Testis (tissue), 2 donors: ENCODE measurements at regions not wholly inside any gene's neighbourhood (a gene's known extent, or its start where the extent isn't known, plus 50 kb on each side); places are given as distances from the start of the nearest gene placed in this dataset.

Experiments
- DNase-seq: peaks from one replicate; pipeline ENCODE4 v3.0.0-alpha.2; 2019
- H3K27ac ChIP-seq, 2 donors: fragments of 200-600 bp; sonication (generic); one replicate each; pipeline ENCODE4 v1.5.1; 2019
- H3K27me3 ChIP-seq: fragments of 200-600 bp; sonication (generic); one replicate; pipeline ENCODE4 v1.5.1; 2019
- H3K36me3 ChIP-seq: fragments of 200-600 bp; sonication (generic); one replicate; pipeline ENCODE4 v1.5.1; 2017; ENCODE audit warnings: low read depth; ENCODE audit errors: missing control alignments
- H3K4me1 ChIP-seq: fragments of 200-600 bp; sonication (generic); one replicate; pipeline ENCODE4 v1.5.1; 2019
- H3K4me3 ChIP-seq, 2 donors: fragments of 200-600 bp; sonication (generic); one replicate each; pipeline ENCODE4 v1.5.1; 2017 to 2019
- H3K9me3 ChIP-seq: fragments of 200-600 bp; sonication (generic); one replicate; pipeline ENCODE4 v1.5.1; 2017
- CTCF ChIP-seq, 3 experiments: fragments of 450-650 bp in 2 of 3; fragments of 200-600 bp in 1 of 3; sonication (generic) in 1 of 3; IDR thresholded peaks; one replicate each; pipeline ENCODE4 v1.5.1; 2016 to 2019; ENCODE audit warnings: antibody characterized with exemption in 3 of 3, mild to moderate bottlenecking in 2 of 3, moderate library complexity in 1 of 3
- POLR2A ChIP-seq: fragments of 450-650 bp; IDR thresholded peaks from one replicate; pipeline ENCODE4 v1.6.1; 2017; ENCODE audit warnings: antibody characterized with exemption, mild to moderate bottlenecking, moderate library complexity
- WGBS, 2 donors: methylation state at CpG; one replicate each; pipeline ENCODE4 v1.1.5; 2018; 5-methylcytosine and 5-hydroxymethylcytosine counted together
- intact Hi-C: fragments of 100-400 bp; cut with DNase I; formaldehyde crosslinking; loops from one replicate; pipeline ENCODE4 v1.15.1; 2023; ENCODE audit warnings: low total_unique reads

GRCh38 chr17:5707482-5707881 is 123.2 kb upstream of the NLRP1 start:
- Histone ChIP-seq H3K27ac (no peak overlapping the region), H3K4me1 (no peaks in the 10 kb centered on the region), H3K36me3 (no peaks in the 10 kb centered on the region), H3K4me3 (no peak overlapping the region), H3K27me3 (no peaks in the 10 kb centered on the region), H3K9me3 (no peaks in the 10 kb centered on the region)
- 94 to 96% methylated on average over 5 of the region's 5 CpGs for WGBS, 2 donors
- intact Hi-C loops, result no loop called here
- TF ChIP-seq POLR2A, result no peak
- TF ChIP-seq CTCF (IDR thresholded peaks at IDR 0.05), result no peak
- no peak for DNase-seq

GRCh38 chr17:5708344-5708743 is 124.0 kb upstream of the NLRP1 start:
- no peak for DNase-seq
- Histone ChIP-seq H3K27ac (no peak overlapping the region), H3K36me3 (no peaks in the 10 kb centered on the region), H3K9me3 (no peaks in the 10 kb centered on the region), H3K4me3 (no peak overlapping the region), H3K4me1 (no peaks in the 10 kb centered on the region), H3K27me3 (no peaks in the 10 kb centered on the region)
- TF ChIP-seq CTCF (IDR thresholded peaks at IDR 0.05), result no peak
- no peak for TF ChIP-seq POLR2A
- intact Hi-C loops, result no loop called here

GRCh38 chr17:5711344-5711743 is 127.0 kb upstream of the NLRP1 start:
- H3K4me1 ChIP-seq, result no peaks in the 10 kb centered on the region
- TF ChIP-seq POLR2A (no peak), CTCF (IDR thresholded peaks at IDR 0.05) (no peak)
- intact Hi-C loops, result no loop called here

GRCh38 chr17:5714993-5715392 is 130.7 kb upstream of the NLRP1 start:
- Histone ChIP-seq H3K4me1 (no peaks in the 10 kb centered on the region), H3K27ac (no peak overlapping the region), H3K9me3 (no peaks in the 10 kb centered on the region), H3K27me3 (no peaks in the 10 kb centered on the region), H3K36me3 (no peaks in the 10 kb centered on the region), H3K4me3 (no peak overlapping the region)
- no peak for DNase-seq
- intact Hi-C loops, result no loop called here
- 92 to 95% methylated on average over 7 to 9 of the region's 9 CpGs for WGBS, 2 donors
- TF ChIP-seq CTCF (IDR thresholded peaks at IDR 0.05) (no peak), POLR2A (no peak)

More at GRCh38 chr17:5711344-5711743, 127.0 kb upstream of the NLRP1 start:
- no peak for DNase-seq
- no peak overlapping the region for H3K4me3 ChIP-seq
- no peaks in the 10 kb centered on the region for H3K9me3 ChIP-seq
- H3K27ac ChIP-seq, result no peak overlapping the region
- H3K36me3 ChIP-seq, result no peaks in the 10 kb centered on the region
- no peaks in the 10 kb centered on the region for H3K27me3 ChIP-seq
- WGBS, 2 donors, result 58 to 68% methylated on average over 8 of the region's 8 CpGs

- TF ChIP-seq CTCF (IDR thresholded peaks at IDR 0.05) (no peak), POLR2A (no peak)
- no peak overlapping the region for H3K27ac ChIP-seq
- no peaks in the 10 kb centered on the region for H3K4me1 ChIP-seq
- WGBS, 2 donors, result 70 to 85% methylated on average over 8 of the region's 8 CpGs
- no peak for DNase-seq
- no peaks in the 10 kb centered on the region for H3K9me3 ChIP-seq
- H3K36me3 ChIP-seq, result no peaks in the 10 kb centered on the region
- intact Hi-C loops, result no loop called here
- no peaks in the 10 kb centered on the region for H3K27me3 ChIP-seq
- no peak overlapping the region for H3K4me3 ChIP-seq
Observed at GRCh38 chr17:5715478-5715877, 131.2 kb upstream of the NLRP1 start.
